Lower leg skin (tissue), 3 donors: ENCODE measurements at regions not wholly inside any gene's neighbourhood (a gene's known extent, or its start where the extent isn't known, plus 50 kb on each side); places are given as distances from the start of the nearest gene placed in this dataset.

Experiments
- CTCF ChIP-seq, 3 donors: fragments of 450-650 bp; IDR thresholded peaks; one replicate each; pipeline ENCODE4 v1.5.1; 2016; ENCODE audit warnings: antibody characterized with exemption in 3 of 3, mild to moderate bottlenecking in 3 of 3, moderate library complexity in 2 of 3
- POLR2A ChIP-seq, 2 donors: fragments of 450-650 bp; IDR thresholded peaks; one replicate each; pipeline ENCODE4 v1.6.1; 2016 to 2017; ENCODE audit warnings: antibody characterized with exemption in 2 of 2, mild to moderate bottlenecking in 1 of 2, moderate library complexity in 1 of 2

- no peak for TF ChIP-seq CTCF (IDR thresholded peaks at IDR 0.05)
- no peak for TF ChIP-seq POLR2A (IDR thresholded peaks at IDR 0.05)
Measured at GRCh38 chr4:114056599-114056998, 77.2 kb upstream of the ARSJ start.
